K562 (cell line): ENCODE measurements at regions not wholly inside any gene's neighbourhood (a gene's known extent, or its start where the extent isn't known, plus 50 kb on each side); places are given as distances from the start of the nearest gene placed in this dataset.

ENCODE experiments used
- ATAC-seq: fragments of 200-7000 bp; cut with Tn5 transposase; 3 replicates; pipeline ENCODE4 v1.9.1; 2020; ENCODE audit warnings: moderate library complexity
- BruUV-seq: library from RNA; stranded (reverse); fragments of 400-500 nt; replicated peaks from 2 replicates; lab custom pipeline; 2021; lab: Mats Ljungman, UMichigan
- CTCF ChIA-PET: fragments of 300-600 bp; formaldehyde crosslinking; extraction: SDS; loops from one replicate; lab custom pipeline; 2021; ENCODE audit warnings: low intra/inter-chr PET ratio; lab: Yijun Ruan, JAX
- POLR2A ChIA-PET: fragments of 300-600, 350-650 bp; sonication (Branson Sonifier 250); formaldehyde crosslinking; extraction: SDS; loops from one replicate; lab custom pipeline; 2021; ENCODE audit warnings: antibody characterized with exemption, inconsistent platforms; lab: Yijun Ruan, JAX
- DNase-seq, 4 experiments: peaks; one replicate each; pipeline versions ENCODE4 v3.0.0 to v3.0.0-alpha.2; 2011 to 2018; ENCODE audit warnings: low spot score in 3 of 4, mixed read lengths in 3 of 4; ENCODE audit errors: extremely low read depth in 1 of 4
- FAIRE-seq: peaks from 2 replicates; lab custom pipeline; 2011; peaks lifted over from hg19 to GRCh38; lab: Jason Lieb, UNC
- H2AFZ ChIP-seq: 2 replicates; pipeline ENCODE4 v1.6.0; 2011; ENCODE audit warnings: low read depth, low read length, control low read depth, inconsistent platforms
- H3K27ac ChIP-seq: fragments of 200-600 bp; 3 replicates; pipeline ENCODE4 v1.8.0; 2011; ENCODE audit warnings: low read depth, mild to moderate bottlenecking, control low read depth, inconsistent platforms, low read length, moderate library complexity, mixed read lengths; ENCODE audit errors: extremely low read depth
- H3K27me3 ChIP-seq, 2 experiments: fragments of 300-600 bp in 1 of 2; 2 replicates in 1 of 2; 3 replicates in 1 of 2; pipeline versions ENCODE4 v1.6.0 to v1.8.0; 2011; ENCODE audit warnings: inconsistent platforms in 2 of 2, low read length in 2 of 2, mild to moderate bottlenecking in 1 of 2, mixed read lengths in 1 of 2, moderate library complexity in 1 of 2; ENCODE audit not compliant: control insufficient read depth in 2 of 2, insufficient read depth in 2 of 2
- H3K36me3 ChIP-seq: fragments of 300-600 bp; 3 replicates; pipeline ENCODE4 v1.8.0; 2011; ENCODE audit warnings: mild to moderate bottlenecking, low read length, inconsistent platforms; ENCODE audit not compliant: control insufficient read depth, insufficient read depth
- H3K4me1 ChIP-seq, 2 experiments: fragments of 200-600 bp in 1 of 2; replicated peaks in 1 of 2; 2 replicates in 1 of 2; 3 replicates in 1 of 2; pipeline versions ENCODE4 v1.5.1 to v1.8.0; 2011; ENCODE audit warnings: inconsistent platforms in 2 of 2, low read length in 2 of 2, mild to moderate bottlenecking in 1 of 2, mixed read lengths in 1 of 2, moderate library complexity in 1 of 2; ENCODE audit not compliant: control insufficient read depth in 2 of 2, insufficient read depth in 2 of 2
- H3K4me2 ChIP-seq: 2 replicates; pipeline ENCODE4 v1.6.1; 2011; ENCODE audit warnings: low read length, control low read depth, inconsistent platforms, mixed read lengths; ENCODE audit not compliant: insufficient read depth
- H3K4me3 ChIP-seq: fragments of 200-600 bp; sonication (generic), shearing (Covaris generic); 2 replicates; pipeline ENCODE4 v1.5.1; 2016; ENCODE audit warnings: control low read depth, inconsistent platforms
- H3K79me2 ChIP-seq: fragments of 200-600 bp; 3 replicates; pipeline ENCODE4 v1.8.0; 2011; ENCODE audit warnings: low read length, inconsistent platforms; ENCODE audit not compliant: control insufficient read depth, insufficient read depth
- H3K9ac ChIP-seq, 2 experiments: 2 replicates each; pipeline versions ENCODE4 v1.6.0 to v1.6.1; 2011; ENCODE audit warnings: low read depth in 2 of 2, low read length in 2 of 2, control low read depth in 1 of 2, inconsistent platforms in 1 of 2, mild to moderate bottlenecking in 1 of 2, mixed read lengths in 1 of 2; ENCODE audit not compliant: insufficient read depth in 1 of 2
- H3K9me1 ChIP-seq: one replicate; pipeline ENCODE4 v1.6.0; 2011; ENCODE audit warnings: inconsistent platforms, mild to moderate bottlenecking, low read length, moderate library complexity; ENCODE audit not compliant: control insufficient read depth, insufficient read depth
- H3K9me3 ChIP-seq: replicated peaks from 2 replicates; pipeline ENCODE4 v1.5.1; 2011; ENCODE audit warnings: low read depth, low read length, inconsistent platforms; ENCODE audit not compliant: control insufficient read depth, insufficient read depth
- H4K20me1 ChIP-seq: replicated peaks from 2 replicates; pipeline ENCODE4 v1.6.1; 2011; ENCODE audit warnings: low read length, inconsistent platforms, mixed read lengths; ENCODE audit not compliant: control insufficient read depth, insufficient read depth
- E2F1 ChIP-seq: sonication (generic); formaldehyde crosslinking; IDR thresholded peaks from 2 replicates; pipeline ENCODE4 v1.8.1; 2023; ENCODE audit warnings: mild to moderate bottlenecking, missing genetic modification reagents, moderate library complexity
- ELF4 ChIP-seq: fragments of 450-650 bp; formaldehyde crosslinking; IDR thresholded peaks from 2 replicates; pipeline ENCODE4 v1.4.0; 2022; ENCODE audit warnings: missing genetic modification characterization
- ETS1 ChIP-seq: conservative IDR thresholded peaks from 2 replicates; pipeline ENCODE4 v1.6.1; 2011; ENCODE audit warnings: low read depth, mild to moderate bottlenecking, low read length; ENCODE audit not compliant: control insufficient read depth
- PYGO2 ChIP-seq: fragments of 450-650 bp; IDR thresholded peaks from 2 replicates; pipeline ENCODE4 v1.6.1; 2016; ENCODE audit warnings: mild to moderate bottlenecking, missing genetic modification characterization, moderate library complexity, missing compliant biosample characterization
- THRAP3 ChIP-seq: fragments of 450-650 bp; IDR thresholded peaks from 2 replicates; pipeline ENCODE4 v1.6.1; 2016; ENCODE audit warnings: mild to moderate bottlenecking, inconsistent platforms, borderline replicate concordance
- ZNF449 ChIP-seq: fragments of 250-450 bp; sonication (Bioruptor Pico); IDR thresholded peaks from 2 replicates; pipeline ENCODE4 v1.8.0; 2022; ENCODE audit warnings: moderate library complexity, mild to moderate bottlenecking, inconsistent platforms
- WGBS: fragments of 100-300 bp; shearing (Covaris generic); methylation state at CpG from one replicate; pipeline ENCODE4 v1.1.6; 2016; ENCODE audit warnings: low coverage, mixed read lengths; ENCODE audit not compliant: insufficient coverage; ENCODE audit errors: missing lambda C conversion rate; 5-methylcytosine and 5-hydroxymethylcytosine counted together
- in situ Hi-C: fragments of 300-500 bp; cut with MboI; formaldehyde crosslinking; loops from 4 replicates; pipeline ENCODE4 v1.15.0; 2018; ENCODE audit warnings: inconsistent platforms, mixed read lengths
- intact Hi-C: fragments of 100-400 bp; cut with micrococcal nuclease; formaldehyde crosslinking; loops from 2 replicates; pipeline ENCODE4 v1.14.2; 2022
- TF ChIP-seq, protein P1 (sequence below), 2 experiments: fragments of 450-650 bp; formaldehyde crosslinking in 1 of 2; IDR thresholded peaks; 2 replicates each; pipeline versions ENCODE4 v1.4.0 to v1.6.1; 2014 to 2020; ENCODE audit warnings: mild to moderate bottlenecking in 2 of 2, borderline replicate concordance in 1 of 2, low read depth in 1 of 2

- no peak overlapping the region for H3K4me2 ChIP-seq
- ATAC-seq: no peak
- H3K9me3 ChIP-seq: no peaks in the 10 kb centered on the region
- no peaks in the 10 kb centered on the region for H3K27me3 ChIP-seq
- in situ Hi-C loops (no loop called here), intact Hi-C loops (no loop called here)
- no TSS peak for BruUV-seq
- H3K36me3 ChIP-seq: no peaks in the 10 kb centered on the region
- no peak for FAIRE-seq
- H3K4me3 ChIP-seq: no peak overlapping the region
- WGBS: 13% methylated on average over 6 of the region's 6 CpGs
- DNase-seq: no peak
- no peak overlapping the region for H3K9ac ChIP-seq
- ChIA-PET POLR2A (no interaction called here), CTCF (no interaction called here)
- H3K9me1 ChIP-seq: no peaks in the 10 kb centered on the region
- no peak overlapping the region for H2AFZ ChIP-seq
- no peaks in the 10 kb centered on the region for H3K79me2 ChIP-seq
- no peaks in the 10 kb centered on the region for H3K4me1 ChIP-seq
- H4K20me1 ChIP-seq: no peaks in the 10 kb centered on the region
- H3K27ac ChIP-seq: no peak overlapping the region
- no peak for TF ChIP-seq E2F1
- TF ChIP-seq, protein P1, sequence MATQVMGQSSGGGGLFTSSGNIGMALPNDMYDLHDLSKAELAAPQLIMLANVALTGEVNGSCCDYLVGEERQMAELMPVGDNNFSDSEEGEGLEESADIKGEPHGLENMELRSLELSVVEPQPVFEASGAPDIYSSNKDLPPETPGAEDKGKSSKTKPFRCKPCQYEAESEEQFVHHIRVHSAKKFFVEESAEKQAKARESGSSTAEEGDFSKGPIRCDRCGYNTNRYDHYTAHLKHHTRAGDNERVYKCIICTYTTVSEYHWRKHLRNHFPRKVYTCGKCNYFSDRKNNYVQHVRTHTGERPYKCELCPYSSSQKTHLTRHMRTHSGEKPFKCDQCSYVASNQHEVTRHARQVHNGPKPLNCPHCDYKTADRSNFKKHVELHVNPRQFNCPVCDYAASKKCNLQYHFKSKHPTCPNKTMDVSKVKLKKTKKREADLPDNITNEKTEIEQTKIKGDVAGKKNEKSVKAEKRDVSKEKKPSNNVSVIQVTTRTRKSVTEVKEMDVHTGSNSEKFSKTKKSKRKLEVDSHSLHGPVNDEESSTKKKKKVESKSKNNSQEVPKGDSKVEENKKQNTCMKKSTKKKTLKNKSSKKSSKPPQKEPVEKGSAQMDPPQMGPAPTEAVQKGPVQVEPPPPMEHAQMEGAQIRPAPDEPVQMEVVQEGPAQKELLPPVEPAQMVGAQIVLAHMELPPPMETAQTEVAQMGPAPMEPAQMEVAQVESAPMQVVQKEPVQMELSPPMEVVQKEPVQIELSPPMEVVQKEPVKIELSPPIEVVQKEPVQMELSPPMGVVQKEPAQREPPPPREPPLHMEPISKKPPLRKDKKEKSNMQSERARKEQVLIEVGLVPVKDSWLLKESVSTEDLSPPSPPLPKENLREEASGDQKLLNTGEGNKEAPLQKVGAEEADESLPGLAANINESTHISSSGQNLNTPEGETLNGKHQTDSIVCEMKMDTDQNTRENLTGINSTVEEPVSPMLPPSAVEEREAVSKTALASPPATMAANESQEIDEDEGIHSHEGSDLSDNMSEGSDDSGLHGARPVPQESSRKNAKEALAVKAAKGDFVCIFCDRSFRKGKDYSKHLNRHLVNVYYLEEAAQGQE (IDR thresholded peaks at IDR 0.05; ENCODE audit: borderline replicate concordance): no peak
- TF ChIP-seq, protein P1 (CRISPR knock-in tag; IDR thresholded peaks at IDR 0.05; ENCODE audit: low read depth): no peak
- TF ChIP-seq PYGO2 (tag): no peak
- TF ChIP-seq ETS1: no peak
- no peak for TF ChIP-seq ZNF449 (CRISPR knock-in tag)
- TF ChIP-seq ELF4: no peak
- no peak for TF ChIP-seq THRAP3
These were observed 98.4 kb upstream of the ACSL4 start for GRCh38 chrX:109831326-109831985.
